NCI-H2107 (cell line): ENCODE measurements at regions not wholly inside any gene's neighbourhood (a gene's known extent, or its start where the extent isn't known, plus 50 kb on each side); places are given as distances from the start of the nearest gene placed in this dataset.
"Not testable (repeated sequence)": the region's sequence is repeated elsewhere in the genome, so short reads cannot be mapped to it uniquely, and the experiment has no call there.

ENCODE experiments used
- DNase-seq: peaks from one replicate; lab custom pipeline; 2025; lab: John Stamatoyannopoulos, UW

DNA sequence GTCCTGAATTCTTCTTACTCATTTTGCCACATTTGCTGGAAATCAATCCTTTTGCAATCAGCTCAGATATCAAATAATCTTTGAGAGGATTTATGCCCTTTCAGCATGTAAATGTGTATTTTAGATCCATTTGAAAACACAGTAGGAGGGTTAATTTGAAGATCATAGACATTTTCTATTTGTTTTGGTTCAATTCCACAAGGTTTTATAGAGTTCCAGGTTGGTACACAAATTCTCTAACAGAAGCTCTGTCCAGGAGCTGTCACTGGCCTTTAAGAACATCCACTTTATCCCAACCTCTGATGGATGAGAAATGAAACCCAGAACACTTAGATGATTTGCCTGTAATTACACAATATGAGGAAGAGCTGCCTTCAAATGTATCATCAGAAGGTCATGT is 157.3 kb upstream of the CHAC2 start:
- no peak for DNase-seq

GRCh38 chr2:53609551-53609950 is 158.1 kb upstream of the CHAC2 start:
- DNase-seq = no peak

- DNase-seq = no peak
Observed at GRCh38 chr2:53608293-53608692, 159.3 kb upstream of the CHAC2 start.

DNA sequence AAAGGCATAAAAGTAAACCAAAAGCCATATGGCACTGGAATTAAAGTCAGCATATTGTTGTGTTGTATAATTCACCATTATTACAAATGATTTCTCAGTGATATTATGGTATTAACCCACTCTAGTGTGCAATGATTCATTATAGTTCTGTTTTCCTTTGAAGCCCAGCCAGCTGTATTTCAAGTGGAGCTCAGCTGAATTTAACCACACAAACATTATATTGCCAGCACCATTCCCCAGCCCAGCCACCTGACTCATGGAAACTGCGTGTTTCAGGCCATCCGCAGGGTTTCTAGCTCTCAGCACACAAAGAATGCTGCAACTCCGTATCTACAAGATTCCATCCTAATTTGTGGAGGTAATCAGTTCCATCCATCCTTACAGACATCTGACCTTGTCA is 166.8 kb upstream of the CHAC2 start:
- DNase-seq = peak; percentile 44

GRCh38 chr2:53586733-53587612 is 180.6 kb upstream of the CHAC2 start:
- DNase-seq = not testable (repeated sequence)

DNA sequence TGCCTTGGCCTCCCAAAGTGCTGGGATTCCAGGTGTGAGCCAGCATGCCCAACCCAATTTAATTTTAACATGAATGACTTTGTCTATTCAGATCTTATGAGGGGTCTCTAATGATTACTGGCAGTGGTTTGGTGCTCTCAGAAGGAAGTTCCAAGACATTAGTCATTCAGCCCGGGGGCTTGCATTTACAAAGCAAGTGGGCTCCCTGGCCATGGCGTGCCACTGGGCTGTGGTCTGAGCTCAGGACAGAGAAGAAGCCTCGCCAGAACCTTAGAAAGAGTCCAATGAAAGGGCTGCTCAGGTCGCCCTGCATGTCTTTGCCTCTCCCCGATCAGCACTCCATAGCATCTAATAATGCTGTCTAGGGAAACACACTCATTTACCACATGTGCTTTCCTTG is 182.6 kb upstream of the CHAC2 start:
- DNase-seq = no peak

- DNase-seq = no peak
Observed at GRCh38 chr2:53583583-53583982, 184.0 kb upstream of the CHAC2 start.

DNA sequence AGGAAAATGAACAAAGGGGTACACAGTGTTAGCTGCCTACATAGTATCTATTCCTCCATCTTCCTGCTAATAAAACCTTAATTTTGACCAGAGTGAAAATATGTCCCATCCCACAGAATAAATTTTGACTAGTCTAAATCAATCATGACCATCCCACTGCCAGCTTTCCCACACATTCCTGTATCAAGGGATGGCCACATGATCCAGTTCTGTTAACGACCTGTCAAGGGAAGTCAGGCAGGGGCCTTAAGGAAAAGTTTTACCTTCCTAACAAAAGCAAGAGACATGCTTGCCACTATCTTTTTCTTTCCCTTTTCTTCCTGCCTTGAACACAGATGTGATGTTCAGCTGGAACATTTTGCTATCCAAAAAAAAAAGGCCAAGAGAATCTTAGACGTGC is 185.0 kb upstream of the CHAC2 start:
- DNase-seq = no peak

DNA sequence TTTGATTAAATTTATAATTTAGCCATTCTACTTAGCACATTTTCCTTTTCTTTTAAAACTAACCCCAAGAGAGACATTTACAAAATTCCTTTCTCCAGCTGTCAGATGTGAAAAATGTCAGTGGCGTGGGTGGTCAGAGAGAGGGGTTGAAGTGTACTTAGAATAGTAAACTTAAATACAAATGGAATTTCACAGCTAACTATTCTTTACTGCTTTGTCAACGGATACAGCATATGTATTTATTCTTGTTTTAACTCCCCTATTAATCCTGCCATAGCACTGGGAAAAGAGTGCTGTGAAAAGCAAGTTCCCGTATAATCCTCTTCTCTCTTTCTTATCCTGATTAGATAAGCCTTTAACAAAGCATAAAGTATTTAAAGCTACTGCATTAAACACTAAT is 191.4 kb upstream of the CHAC2 start:
- peak; percentile 8 for DNase-seq

DNA sequence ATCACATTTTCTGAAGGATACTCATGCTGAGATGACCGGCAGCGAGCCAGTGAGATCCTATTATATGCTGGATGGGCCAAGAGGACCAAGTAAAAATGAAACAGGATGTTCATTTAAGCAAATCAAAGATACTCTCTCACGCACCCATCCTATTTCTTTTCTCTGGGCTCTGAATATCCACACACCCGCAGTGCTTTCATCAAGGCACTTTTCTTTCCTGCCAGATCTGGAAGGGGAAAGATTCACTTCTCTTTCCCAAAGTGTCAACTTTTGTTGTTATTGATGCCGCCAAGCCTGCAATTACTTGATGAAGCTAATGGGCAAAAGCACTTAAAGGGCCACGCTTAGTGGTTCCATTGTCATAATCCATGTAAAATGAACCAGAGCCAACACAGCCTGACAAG is 191.9 kb upstream of the CHAC2 start:
- no peak for DNase-seq

DNA sequence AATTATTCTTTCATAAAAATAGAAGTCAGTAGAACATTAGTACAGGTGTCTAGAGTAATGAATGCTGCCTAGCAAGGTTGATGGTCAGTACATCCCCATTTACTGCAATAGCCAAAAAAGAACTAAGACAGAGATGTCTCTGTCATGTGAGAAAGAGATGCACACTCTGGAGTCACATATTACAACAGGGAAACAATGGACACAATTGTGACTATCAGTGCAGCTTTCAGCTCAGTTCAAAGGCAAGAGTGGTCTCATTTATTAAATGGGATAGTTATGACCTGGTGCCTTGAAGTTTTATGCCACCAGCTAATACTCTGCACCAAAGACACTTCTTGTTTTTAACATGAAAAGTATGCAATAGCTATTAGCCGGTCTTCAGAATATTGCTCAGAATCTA is 194.9 kb upstream of the CHAC2 start:
- DNase-seq = no peak

GRCh38 chr2:53569957-53570727 is 197.5 kb upstream of the CHAC2 start:
- DNase-seq = no peak

DNA sequence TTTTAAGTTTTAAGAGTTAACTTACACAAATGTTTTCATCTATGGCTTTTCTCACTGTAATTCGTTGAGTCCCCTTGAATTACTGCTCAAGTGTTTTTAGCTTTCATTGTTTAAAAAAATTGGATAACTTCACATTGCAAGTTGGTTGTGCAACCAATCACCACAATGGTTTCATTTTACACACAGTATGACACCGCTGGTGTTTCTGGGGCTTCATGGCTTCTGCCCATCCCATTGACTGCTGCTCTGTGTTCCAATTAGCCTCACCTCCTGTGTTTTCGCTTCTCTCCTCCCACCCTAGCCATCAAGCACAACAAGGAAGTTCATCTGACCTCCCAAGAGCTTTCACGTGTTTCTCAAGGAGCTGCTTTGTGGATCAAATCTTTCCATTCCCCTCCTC is 199.1 kb upstream of the CHAC2 start:
- DNase-seq = no peak

DNA sequence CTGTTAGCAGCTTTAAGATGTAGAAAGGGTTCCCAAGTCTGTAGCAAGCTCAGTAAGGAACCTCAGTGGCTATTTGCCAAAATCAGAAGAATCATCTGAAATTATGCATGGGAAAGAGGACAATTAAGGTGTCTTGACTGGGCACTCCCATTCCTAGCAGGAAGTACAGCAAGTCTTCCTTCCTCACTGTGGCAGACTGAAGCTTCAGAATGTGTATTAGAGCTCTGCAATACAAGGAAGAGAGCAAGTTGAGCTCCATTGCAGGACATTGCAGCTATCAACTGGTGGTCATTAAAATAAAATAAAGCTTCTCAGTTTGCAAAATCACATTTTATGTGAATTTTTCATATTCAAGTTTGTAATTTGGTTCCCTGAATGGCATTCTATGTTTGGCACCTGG is 200.5 kb upstream of the CHAC2 start:
- DNase-seq = no peak

- no peak for DNase-seq
Observed at GRCh38 chr2:53562407-53562806, 205.2 kb upstream of the CHAC2 start.

- DNase-seq = no peak
Observed at GRCh38 chr2:53561155-53561554, 206.4 kb upstream of the CHAC2 start.

DNA sequence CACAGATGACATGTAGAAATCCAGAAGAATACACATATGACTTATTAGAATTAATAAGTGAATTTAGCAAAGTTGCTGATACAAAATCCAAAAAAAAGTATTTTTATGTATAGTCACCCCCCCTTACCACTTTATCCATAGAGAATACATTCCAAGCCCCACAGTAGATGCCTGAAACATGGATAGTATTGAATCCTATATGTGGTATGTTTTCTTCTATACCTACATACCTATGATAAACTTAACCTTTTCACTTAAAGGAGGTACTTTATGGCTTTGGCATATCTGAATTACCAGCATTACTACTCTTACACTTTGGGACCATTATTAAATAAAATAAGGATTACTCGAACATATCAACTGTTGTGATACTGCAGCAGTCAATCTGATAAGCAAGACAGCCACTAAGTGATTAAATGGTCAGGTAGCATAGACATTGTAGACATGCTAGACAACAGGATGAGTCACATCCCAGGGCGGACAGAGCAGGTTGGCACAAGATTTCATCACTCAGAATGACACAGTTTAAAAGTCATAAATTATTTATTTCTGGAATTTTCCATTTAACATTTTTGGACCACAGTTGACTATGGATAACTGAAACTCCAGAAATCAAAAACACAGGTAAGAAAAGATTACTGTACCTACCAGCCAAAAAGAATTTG is 208.2 kb upstream of the CHAC2 start:
- DNase-seq = no peak

DNA sequence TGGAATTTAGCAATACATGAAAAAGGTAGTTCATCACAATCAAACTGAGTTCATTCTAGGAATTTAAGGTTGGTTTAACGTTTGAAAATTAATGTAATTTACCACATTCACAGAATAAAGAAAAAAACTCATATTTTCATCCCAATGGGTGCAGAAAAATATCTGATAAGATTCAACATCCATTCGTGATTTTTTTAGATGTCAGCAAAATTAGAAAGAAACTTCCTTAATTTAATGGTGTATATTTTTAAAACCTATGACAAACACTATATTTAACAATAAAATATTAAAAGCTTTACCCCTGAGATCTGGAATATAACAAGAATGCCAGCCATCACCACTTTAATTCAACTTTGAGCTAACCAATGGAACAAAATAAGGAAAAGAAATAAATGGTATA is 208.7 kb upstream of the CHAC2 start:
- no peak for DNase-seq

- DNase-seq = no peak
Observed at GRCh38 chr2:53549497-53549896, 218.1 kb upstream of the CHAC2 start.

- no peak for DNase-seq
Observed at GRCh38 chr2:53545604-53546003, 222.0 kb upstream of the CHAC2 start.

DNA sequence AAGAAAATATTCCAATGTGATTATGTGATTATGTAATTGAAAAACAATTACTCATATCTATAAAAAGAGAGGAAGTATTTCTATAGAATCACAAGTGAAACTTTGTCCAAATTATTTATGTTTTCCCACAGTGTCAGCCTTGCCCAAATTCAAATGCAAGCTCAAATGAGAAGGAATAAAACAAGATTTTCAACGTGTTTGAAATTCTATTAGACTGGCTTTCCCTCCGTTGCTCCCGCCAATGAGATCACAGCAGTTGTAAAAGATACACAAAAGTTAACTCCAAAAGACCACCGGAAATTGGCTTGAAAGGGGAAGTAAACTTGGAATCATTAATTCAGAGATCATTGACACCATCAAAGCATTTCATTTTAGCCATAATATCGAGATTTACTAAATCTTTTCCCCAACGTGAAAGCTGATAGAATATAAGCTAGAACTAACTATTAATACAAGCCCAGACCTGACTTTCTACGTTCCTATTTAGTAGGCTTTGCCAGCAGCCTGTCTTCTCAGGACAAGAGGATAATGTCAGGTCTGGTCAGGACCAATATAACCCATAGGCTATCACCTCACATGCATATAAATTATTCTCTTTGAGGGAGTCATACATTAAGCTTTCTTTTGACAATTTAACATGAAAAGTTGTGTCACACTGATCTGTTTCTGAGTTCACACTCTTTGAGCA is 222.6 kb upstream of the CHAC2 start:
- no peak for DNase-seq

- no peak for DNase-seq
Observed at GRCh38 chr2:53543083-53543482, 224.5 kb upstream of the CHAC2 start.
